Stomach (tissue), 8 donors: ENCODE measurements at regions not wholly inside any gene's neighbourhood (a gene's known extent, or its start where the extent isn't known, plus 50 kb on each side); places are given as distances from the start of the nearest gene placed in this dataset.

Experiments
- DNase-seq, 2 donors: peaks; one replicate each; pipeline versions ENCODE4 v3.0.0 to v3.0.0-alpha.2; 2013 to 2019
- H3K27ac ChIP-seq, 5 donors: fragments of 200-600 bp in 4 of 5; sonication (generic) in 4 of 5; one replicate each; pipeline ENCODE4 v1.5.1; 2013 to 2019; ENCODE audit warnings: mild to moderate bottlenecking in 1 of 5, moderate library complexity in 1 of 5
- H3K27me3 ChIP-seq, 3 donors: fragments of 200-600 bp; sonication (generic); one replicate each; pipeline ENCODE4 v1.5.1; 2017 to 2019; ENCODE audit warnings: mixed run types in 1 of 3
- H3K36me3 ChIP-seq, 4 donors: fragments of 200-600 bp; sonication (generic); 1 replicate in 3 of 4; 2 replicates in 1 of 4; pipeline ENCODE4 v1.5.1; 2016 to 2019
- H3K4me1 ChIP-seq, 4 donors: fragments of 200-600 bp; sonication (generic); one replicate each; pipeline ENCODE4 v1.5.1; 2016 to 2019
- H3K4me3 ChIP-seq, 4 donors: fragments of 200-600 bp; sonication (generic) in 3 of 4; one replicate each; pipeline ENCODE4 v1.5.1; 2016 to 2019; ENCODE audit warnings: mild to moderate bottlenecking in 1 of 4
- H3K9me3 ChIP-seq, 4 donors: fragments of 200-600 bp; sonication (generic); one replicate each; pipeline ENCODE4 v1.5.1; 2016 to 2019
- CTCF ChIP-seq, 7 experiments: fragments of 450-650 bp in 4 of 7; fragments of 200-600 bp in 3 of 7; sonication (generic) in 3 of 7; IDR thresholded peaks; one replicate each; pipeline ENCODE4 v1.5.1; 2016 to 2019; ENCODE audit warnings: antibody characterized with exemption in 7 of 7, control low read depth in 2 of 7, mild to moderate bottlenecking in 1 of 7
- EP300 ChIP-seq: sonication (generic); formaldehyde crosslinking; IDR thresholded peaks from one replicate; pipeline ENCODE4 v1.6.1; 2017; ENCODE audit warnings: antibody characterized with exemption
- POLR2A ChIP-seq, 4 donors: fragments of 450-650 bp; IDR thresholded peaks; one replicate each; pipeline ENCODE4 v1.6.1; 2016; ENCODE audit warnings: antibody characterized with exemption in 4 of 4, control low read depth in 2 of 4, mild to moderate bottlenecking in 1 of 4, moderate library complexity in 1 of 4
- POLR2AphosphoS5 ChIP-seq, 3 donors: sonication (generic); formaldehyde crosslinking; IDR thresholded peaks; one replicate each; pipeline ENCODE4 v1.6.1; 2016; ENCODE audit warnings: antibody characterized with exemption in 3 of 3
- WGBS, 5 donors: extraction: QIAGEN DNeasy Blood & Tissue Kit in 3 of 5; methylation state at CpG; one replicate each; pipeline versions ENCODE4 v1.1.5 to v1.1.7; 2013 to 2018; 5-methylcytosine and 5-hydroxymethylcytosine counted together
- intact Hi-C: fragments of 100-400 bp; cut with DNase I; formaldehyde crosslinking; loops from one replicate; pipeline ENCODE4 v1.15.1; 2023; ENCODE audit warnings: low total_unique reads
- donor health status: healthy with polysubstance abuse.
- donor health status: Bipolar disorder and iron deficiency.
- donor health status: healthy.

- TF ChIP-seq CTCF (IDR thresholded peaks at IDR 0.05), result no peak
- no peak for TF ChIP-seq POLR2AphosphoS5 (IDR thresholded peaks at IDR 0.05)
- TF ChIP-seq POLR2A (IDR thresholded peaks at IDR 0.05), result no peak
- no peak for TF ChIP-seq EP300
- peaks cover 0 to 16% (median 3%) of the 10 kb centered on the region in 4 donors for H3K36me3 ChIP-seq
- H3K27ac ChIP-seq, result peak overlapping the region in 1 of 5 donors; percentile 4
- intact Hi-C loops, result no loop called here
- peaks cover 0 to 21% (median 4%) of the 10 kb centered on the region in 4 donors for H3K4me1 ChIP-seq
- H3K9me3 ChIP-seq, result no peaks in the 10 kb centered on the region
- no peak overlapping the region for H3K4me3 ChIP-seq
- 71 to 85% (median 76%) methylated on average over 7 of the region's 7 CpGs for whole genome bisulfite sequencing, 5 donors
- no peaks in the 10 kb centered on the region for H3K27me3 ChIP-seq
- no peak for DNase-seq
Measured at GRCh38 chr1:95171270-95172245, 54.4 kb downstream of the TLCD4 start.

- peaks cover 0 to 35% (median 4%) of the 10 kb centered on the region in 4 donors for H3K4me1 ChIP-seq
- no peak overlapping the region for H3K4me3 ChIP-seq
- intact Hi-C loops, result no loop called here
- no peak overlapping the region for H3K27ac ChIP-seq
- no peaks in the 10 kb centered on the region for H3K9me3 ChIP-seq
- peaks cover 0 to 16% (median 3%) of the 10 kb centered on the region in 4 donors for H3K36me3 ChIP-seq
- no peaks in the 10 kb centered on the region for H3K27me3 ChIP-seq
- TF ChIP-seq CTCF (IDR thresholded peaks at IDR 0.05) (no peak), POLR2A (IDR thresholded peaks at IDR 0.05) (no peak), POLR2AphosphoS5 (IDR thresholded peaks at IDR 0.05) (no peak), EP300 (no peak)
- DNase-seq, result no peak
Measured at GRCh38 chr1:95176861-95177260, 57.1 kb upstream of the RWDD3 start.

GRCh38 chr1:95179205-95179986 is 54.6 kb upstream of the RWDD3 start:
- TF ChIP-seq POLR2AphosphoS5 (IDR thresholded peaks at IDR 0.05), result peak in 1 of 3 donors; percentile 15
- no peak for TF ChIP-seq CTCF (IDR thresholded peaks at IDR 0.05)
- Histone ChIP-seq H3K27me3 (no peaks in the 10 kb centered on the region), H3K27ac (no peak overlapping the region), H3K36me3 (peaks cover 0 to 16% (median 3%) of the 10 kb centered on the region in 4 donors), H3K9me3 (no peaks in the 10 kb centered on the region), H3K4me1 (peaks cover 0 to 31% (median 3%) of the 10 kb centered on the region in 4 donors), H3K4me3 (no peak overlapping the region)
- intact Hi-C loops, result no loop called here
- 41 to 57% (median 53%) methylated on average over 2 of the region's 2 CpGs for WGBS, 5 donors
- peak in 1 of 2 donors; percentile 26 for DNase-seq

GRCh38 chr1:95180371-95180770 is 53.6 kb upstream of the RWDD3 start:
- H3K4me1 ChIP-seq, result peaks cover 0 to 38% (median 6%) of the 10 kb centered on the region in 4 donors
- DNase-seq, result no peak
- no peak overlapping the region for H3K4me3 ChIP-seq
- peaks cover 0 to 8% (median 0%) of the 10 kb centered on the region in 4 donors for H3K36me3 ChIP-seq
- no peak overlapping the region for H3K27ac ChIP-seq
- intact Hi-C loops, result no loop called here
- 88 to 97% (median 95%) methylated on average over 2 of the region's 2 CpGs for WGBS, 5 donors
- TF ChIP-seq CTCF (IDR thresholded peaks at IDR 0.05), result no peak
- TF ChIP-seq EP300, result no peak
- no peak for TF ChIP-seq POLR2A (IDR thresholded peaks at IDR 0.05)
- no peak for TF ChIP-seq POLR2AphosphoS5 (IDR thresholded peaks at IDR 0.05)
- H3K27me3 ChIP-seq, result no peaks in the 10 kb centered on the region
- no peaks in the 10 kb centered on the region for H3K9me3 ChIP-seq
